Neural cell (in vitro differentiated cells): ENCODE measurements at regions not wholly inside any gene's neighbourhood (a gene's known extent, or its start where the extent isn't known, plus 50 kb on each side); places are given as distances from the start of the nearest gene placed in this dataset.
A peak's percentile ranks its signal among the peaks of the same experiment; 100 is the strongest.

Experiments
- H2AFZ ChIP-seq: fragments of 200-600, 300-800 bp; sonication (generic), shearing (Covaris generic); 2 replicates; pipeline ENCODE4 v1.6.0; 2014; ENCODE audit warnings: low read depth, mild to moderate bottlenecking, antibody characterized with exemption, low read length, moderate library complexity
- H3F3A ChIP-seq: fragments of 200-600 bp; shearing (Covaris generic); 2 replicates; pipeline ENCODE4 v1.6.1; 2016; ENCODE audit warnings: mild to moderate bottlenecking, moderate library complexity, mixed read lengths, antibody characterized with exemption, low read length; ENCODE audit not compliant: insufficient read depth, poor library complexity, severe bottlenecking
- H3K27ac ChIP-seq: fragments of 200-600, 300-800 bp; sonication (generic), shearing (Covaris generic); 2 replicates; pipeline ENCODE4 v1.5.1; 2014; ENCODE audit warnings: mild to moderate bottlenecking, low read length, moderate library complexity
- H3K27me3 ChIP-seq: fragments of 300-800, 200-600 bp; sonication (generic), shearing (Covaris generic); 2 replicates; pipeline ENCODE4 v1.6.0; 2014; ENCODE audit warnings: mild to moderate bottlenecking, low read depth, low read length, moderate library complexity; ENCODE audit not compliant: insufficient read depth
- H3K36me3 ChIP-seq: fragments of 300-800, 200-600 bp; sonication (generic), shearing (Covaris generic); 2 replicates; pipeline ENCODE4 v1.5.1; 2014; ENCODE audit warnings: mild to moderate bottlenecking, antibody characterized with exemption, low read length, moderate library complexity; ENCODE audit not compliant: insufficient read depth
- H3K4me2 ChIP-seq: fragments of 300-800, 200-600 bp; sonication (generic), shearing (Covaris generic); 2 replicates; pipeline ENCODE4 v1.6.0; 2014; ENCODE audit warnings: mild to moderate bottlenecking, low read length
- H3K4me3 ChIP-seq: fragments of 300-800, 200-600 bp; sonication (generic), shearing (Covaris generic); 2 replicates; pipeline ENCODE4 v1.5.1; 2014; ENCODE audit warnings: mild to moderate bottlenecking, low read length, moderate library complexity
- H3K79me2 ChIP-seq: fragments of 200-600 bp; shearing (Covaris generic); replicated peaks from 2 replicates; pipeline ENCODE4 v1.6.0; 2014; ENCODE audit warnings: mild to moderate bottlenecking, low read length, moderate library complexity; ENCODE audit not compliant: insufficient read depth
- H3K9ac ChIP-seq: fragments of 300-800, 200-600 bp; sonication (generic), shearing (Covaris generic); 2 replicates; pipeline ENCODE4 v1.6.1; 2016; ENCODE audit warnings: mild to moderate bottlenecking, low read length, mixed read lengths
- H3K9me2 ChIP-seq: fragments of 200-600 bp; shearing (Covaris generic); 2 replicates; pipeline ENCODE4 v1.6.1; 2016; ENCODE audit warnings: mild to moderate bottlenecking, low read length, mixed read lengths; ENCODE audit not compliant: insufficient read depth
- H3K9me3 ChIP-seq: fragments of 200-600, 300-800 bp; sonication (generic), shearing (Covaris generic); 2 replicates; pipeline ENCODE4 v1.6.1; 2016; ENCODE audit warnings: mild to moderate bottlenecking, mixed run types, low read length, moderate library complexity, mixed read lengths
- H4K20me1 ChIP-seq: fragments of 200-600 bp; shearing (Covaris generic); 2 replicates; pipeline ENCODE4 v1.6.1; 2016; ENCODE audit warnings: mild to moderate bottlenecking, mixed run types; ENCODE audit not compliant: insufficient read depth
- CTCF ChIP-seq: fragments of 450-650 bp; IDR thresholded peaks from 2 replicates; pipeline ENCODE4 v1.5.1; 2014; ENCODE audit warnings: antibody characterized with exemption, mild to moderate bottlenecking, moderate library complexity; ENCODE audit not compliant: poor library complexity, severe bottlenecking
- EP300 ChIP-seq: fragments of 450-650 bp; conservative IDR thresholded peaks from 2 replicates; pipeline ENCODE4 v1.6.1; 2014; ENCODE audit warnings: antibody characterized with exemption, mild to moderate bottlenecking, moderate library complexity; ENCODE audit not compliant: poor library complexity, severe bottlenecking
- MXI1 ChIP-seq: fragments of 450-650 bp; conservative IDR thresholded peaks from 2 replicates; pipeline ENCODE4 v1.6.1; 2014; ENCODE audit warnings: antibody characterized with exemption, mild to moderate bottlenecking; ENCODE audit not compliant: poor library complexity, severe bottlenecking
- POLR2AphosphoS5 ChIP-seq: IDR thresholded peaks from 2 replicates; pipeline ENCODE4 v1.6.1; 2012
- SMC3 ChIP-seq: fragments of 450-650 bp; conservative IDR thresholded peaks from 2 replicates; pipeline ENCODE4 v1.6.1; 2014; ENCODE audit warnings: antibody characterized with exemption, mild to moderate bottlenecking, moderate library complexity; ENCODE audit not compliant: poor library complexity
- TAF1 ChIP-seq: IDR thresholded peaks from 2 replicates; pipeline ENCODE4 v1.6.1; 2012; ENCODE audit warnings: low read depth

GRCh38 chr1:193416226-193417024, 230.0 kb upstream of the B3GALT2 start:
- Histone ChIP-seq H2AFZ (no peak overlapping the region), H3K27ac (no peak overlapping the region), H3K9me3 (no peaks in the 10 kb centered on the region), H3K9ac (no peak overlapping the region), H3K4me2 (no peak overlapping the region), H3F3A (no peaks in the 10 kb centered on the region), H3K36me3 (no peaks in the 10 kb centered on the region), H3K4me3 (no peak overlapping the region), H4K20me1 (no peaks in the 10 kb centered on the region), H3K79me2 (no peaks in the 10 kb centered on the region), H3K9me2 (no peaks in the 10 kb centered on the region), H3K27me3 (no peaks in the 10 kb centered on the region)
- TF ChIP-seq CTCF (no peak), TAF1 (no peak), POLR2AphosphoS5 (no peak), MXI1 (no peak)

GRCh38 chr1:193415256-193415655, 228.8 kb upstream of the B3GALT2 start:
- TF ChIP-seq EP300 (no peak), POLR2AphosphoS5 (peak; percentile 19)
- no peaks in the 10 kb centered on the region for H3K9me2 ChIP-seq
- H3K4me3 ChIP-seq, result no peak overlapping the region
- no peak overlapping the region for H2AFZ ChIP-seq
- no peaks in the 10 kb centered on the region for H3K79me2 ChIP-seq
- H3K27ac ChIP-seq, result no peak overlapping the region
- H3K9ac ChIP-seq, result no peak overlapping the region
- H4K20me1 ChIP-seq, result no peaks in the 10 kb centered on the region
- no peaks in the 10 kb centered on the region for H3K36me3 ChIP-seq
- H3K9me3 ChIP-seq, result no peaks in the 10 kb centered on the region
- H3F3A ChIP-seq, result no peaks in the 10 kb centered on the region
- H3K27me3 ChIP-seq, result no peaks in the 10 kb centered on the region
- H3K4me2 ChIP-seq, result no peak overlapping the region

- Histone ChIP-seq H3K9ac (no peak overlapping the region), H3K9me2 (no peaks in the 10 kb centered on the region), H3K4me2 (no peak overlapping the region), H3K79me2 (no peaks in the 10 kb centered on the region), H3K4me3 (no peak overlapping the region), H2AFZ (no peak overlapping the region), H4K20me1 (no peaks in the 10 kb centered on the region), H3K27me3 (no peaks in the 10 kb centered on the region), H3F3A (no peaks in the 10 kb centered on the region), H3K36me3 (no peaks in the 10 kb centered on the region), H3K27ac (no peak overlapping the region), H3K9me3 (no peaks in the 10 kb centered on the region)
- TF ChIP-seq SMC3, result no peak
- no peak for TF ChIP-seq CTCF
- TF ChIP-seq POLR2AphosphoS5, result no peak
Observed at GRCh38 chr1:193413376-193413775, 227.0 kb upstream of the B3GALT2 start.
